ENCODE measurements at regions not wholly inside any gene's neighbourhood (a gene's known extent, or its start where the extent isn't known, plus 50 kb on each side); places are given as distances from the start of the nearest gene placed in this dataset.

DNA sequence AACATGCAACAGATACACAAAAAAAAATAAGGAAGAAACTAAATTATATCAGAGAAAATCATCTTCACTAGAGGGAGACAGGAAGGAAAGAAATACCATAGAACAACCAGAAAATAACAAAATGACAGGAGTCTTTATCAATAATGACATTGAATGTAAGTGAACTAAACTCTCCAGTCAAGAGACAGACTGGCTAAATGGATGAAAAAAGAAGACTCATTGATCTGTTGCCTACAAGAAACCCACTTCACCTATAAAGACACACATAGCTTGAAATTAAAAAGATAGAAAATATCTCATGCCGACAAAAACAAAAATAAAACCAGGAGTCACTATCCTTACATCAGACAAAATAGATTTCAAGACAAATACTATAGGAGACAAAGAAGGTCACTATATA is 593.1 kb upstream of the USP24 start:
- no peak for TF ChIP-seq POLR2A (IDR thresholded peaks at IDR 0.05; ENCODE audit: low read depth, low read length)
- TF ChIP-seq TAF1 (IDR thresholded peaks at IDR 0.05; ENCODE audit: low read depth, low read length), result no peak
- TF ChIP-seq POLR2AphosphoS5 (IDR thresholded peaks at IDR 0.05; ENCODE audit: low read depth, low read length), result no peak
- TF ChIP-seq PAX5 (IDR thresholded peaks at IDR 0.05; ENCODE audit: insufficient read depth, low read length, severe bottlenecking), result no peak
- TF ChIP-seq SPI1 (IDR thresholded peaks at IDR 0.05; ENCODE audit: low read depth, low read length), result no peak
- TF ChIP-seq POU2F2 (IDR thresholded peaks at IDR 0.05; ENCODE audit: low read depth, low read length), result no peak
